Epithelial cell of proximal tubule (primary cell): ENCODE measurements at regions not wholly inside any gene's neighbourhood (a gene's known extent, or its start where the extent isn't known, plus 50 kb on each side); places are given as distances from the start of the nearest gene placed in this dataset.
A peak's percentile ranks its signal among the peaks of the same experiment; 100 is the strongest.

ENCODE experiments used
- DNase-seq: peaks from one replicate; pipeline ENCODE4 v3.0.0-alpha.2; 2011; ENCODE audit warnings: low read depth
- H3K4me3 ChIP-seq: 2 replicates; pipeline ENCODE4 v1.5.1; 2011; ENCODE audit warnings: low read depth, mild to moderate bottlenecking, low read length
- TF ChIP-seq, protein P1 (sequence below): conservative IDR thresholded peaks from 2 replicates; pipeline ENCODE4 v1.5.1; 2012; ENCODE audit warnings: low read depth, mild to moderate bottlenecking, low read length

DNA sequence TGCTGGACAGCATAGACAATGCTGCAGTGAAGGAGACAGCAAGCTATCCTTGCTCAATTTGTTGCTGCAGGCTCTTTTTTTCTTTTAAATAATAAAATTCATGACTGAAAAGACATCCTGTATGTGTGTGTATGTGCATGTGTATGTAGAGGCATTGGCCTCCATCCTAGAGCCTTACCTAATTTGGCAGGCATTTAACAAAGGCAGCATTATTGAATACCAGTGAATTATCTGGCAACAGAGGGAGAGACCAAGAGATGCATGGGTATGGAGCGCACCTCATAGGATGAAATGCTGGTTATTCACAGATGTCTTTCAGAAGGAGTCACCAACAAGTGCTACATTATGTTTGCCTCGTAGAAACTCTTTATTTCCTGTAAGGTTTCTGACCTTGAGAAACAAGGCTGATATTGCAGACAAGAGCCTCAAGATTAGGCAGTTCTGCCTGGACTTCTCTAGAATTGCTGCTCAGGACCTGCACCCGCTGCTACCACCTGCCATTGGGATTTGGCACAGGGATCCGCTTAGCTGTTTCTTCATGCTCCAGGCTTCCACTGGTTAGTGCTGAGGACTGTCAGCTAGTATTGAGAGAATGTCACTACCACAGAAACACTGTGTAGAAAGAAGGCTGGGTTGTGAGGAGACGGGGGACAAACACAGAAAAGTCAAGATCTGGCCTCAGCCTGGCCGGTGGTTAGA, 247.7 kb upstream of the RFX3 start:
- no peak for DNase-seq
- TF ChIP-seq, protein P1, sequence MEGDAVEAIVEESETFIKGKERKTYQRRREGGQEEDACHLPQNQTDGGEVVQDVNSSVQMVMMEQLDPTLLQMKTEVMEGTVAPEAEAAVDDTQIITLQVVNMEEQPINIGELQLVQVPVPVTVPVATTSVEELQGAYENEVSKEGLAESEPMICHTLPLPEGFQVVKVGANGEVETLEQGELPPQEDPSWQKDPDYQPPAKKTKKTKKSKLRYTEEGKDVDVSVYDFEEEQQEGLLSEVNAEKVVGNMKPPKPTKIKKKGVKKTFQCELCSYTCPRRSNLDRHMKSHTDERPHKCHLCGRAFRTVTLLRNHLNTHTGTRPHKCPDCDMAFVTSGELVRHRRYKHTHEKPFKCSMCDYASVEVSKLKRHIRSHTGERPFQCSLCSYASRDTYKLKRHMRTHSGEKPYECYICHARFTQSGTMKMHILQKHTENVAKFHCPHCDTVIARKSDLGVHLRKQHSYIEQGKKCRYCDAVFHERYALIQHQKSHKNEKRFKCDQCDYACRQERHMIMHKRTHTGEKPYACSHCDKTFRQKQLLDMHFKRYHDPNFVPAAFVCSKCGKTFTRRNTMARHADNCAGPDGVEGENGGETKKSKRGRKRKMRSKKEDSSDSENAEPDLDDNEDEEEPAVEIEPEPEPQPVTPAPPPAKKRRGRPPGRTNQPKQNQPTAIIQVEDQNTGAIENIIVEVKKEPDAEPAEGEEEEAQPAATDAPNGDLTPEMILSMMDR: no peak
- no peak overlapping the region for H3K4me3 ChIP-seq

DNA sequence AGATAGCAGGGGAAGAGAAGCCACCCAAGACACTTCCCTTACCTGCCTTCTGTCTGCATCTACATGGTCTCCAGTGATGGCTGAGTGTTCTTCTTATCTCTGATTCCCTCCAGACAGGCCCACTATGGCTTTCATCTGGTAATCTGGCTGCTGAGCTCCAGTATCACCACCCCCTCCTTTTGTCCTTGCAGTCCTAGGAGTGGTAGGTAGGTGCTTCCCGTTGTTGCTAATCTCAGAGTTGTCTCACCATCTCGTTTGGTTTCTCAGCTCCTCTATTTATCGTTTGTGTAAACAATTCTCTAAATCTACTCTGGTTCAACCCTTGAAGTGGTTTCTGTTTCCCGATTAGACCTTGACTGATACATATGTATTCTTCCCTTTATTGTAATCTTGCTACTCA, 243.8 kb upstream of the RFX3 start:
- DNase-seq: no peak
- no peak overlapping the region for H3K4me3 ChIP-seq
- TF ChIP-seq, protein P1: no peak

DNA sequence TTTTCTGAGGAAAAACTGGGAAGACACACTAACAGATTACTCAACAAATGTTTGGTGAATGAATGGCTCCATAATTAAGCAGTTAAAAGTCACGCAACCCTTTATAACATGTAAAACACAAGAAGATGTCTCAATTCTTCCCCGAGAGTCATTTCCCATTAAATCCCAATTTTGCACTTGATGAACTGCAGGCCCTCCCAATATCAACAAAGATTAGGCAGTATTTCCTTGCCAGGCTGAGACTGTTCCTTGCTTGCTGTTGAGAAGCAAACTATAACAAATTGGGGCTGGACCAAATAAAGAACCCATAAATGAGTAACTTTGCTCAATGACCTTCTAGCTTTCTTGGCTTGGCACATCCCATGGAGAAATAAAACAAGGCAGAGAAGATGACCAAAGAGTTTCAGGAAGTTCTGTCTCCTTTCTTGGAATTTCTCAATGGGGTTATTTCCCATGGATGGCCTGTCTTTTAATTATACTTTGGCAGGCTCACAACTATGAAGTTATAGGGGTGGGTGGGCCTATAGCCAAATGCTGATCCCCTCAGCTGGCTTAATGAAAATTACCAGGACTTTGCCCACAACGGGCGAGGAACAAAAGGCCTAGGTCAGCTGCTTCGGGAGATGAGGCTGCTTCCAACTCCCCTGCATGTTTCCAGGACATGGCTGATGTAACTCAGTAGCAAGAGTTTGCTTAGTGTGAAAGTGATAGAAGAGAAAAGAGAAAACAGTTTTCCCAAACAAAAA, 243.1 kb upstream of the RFX3 start:
- H3K4me3 ChIP-seq: no peak overlapping the region
- no peak for DNase-seq
- TF ChIP-seq, protein P1: no peak

DNA sequence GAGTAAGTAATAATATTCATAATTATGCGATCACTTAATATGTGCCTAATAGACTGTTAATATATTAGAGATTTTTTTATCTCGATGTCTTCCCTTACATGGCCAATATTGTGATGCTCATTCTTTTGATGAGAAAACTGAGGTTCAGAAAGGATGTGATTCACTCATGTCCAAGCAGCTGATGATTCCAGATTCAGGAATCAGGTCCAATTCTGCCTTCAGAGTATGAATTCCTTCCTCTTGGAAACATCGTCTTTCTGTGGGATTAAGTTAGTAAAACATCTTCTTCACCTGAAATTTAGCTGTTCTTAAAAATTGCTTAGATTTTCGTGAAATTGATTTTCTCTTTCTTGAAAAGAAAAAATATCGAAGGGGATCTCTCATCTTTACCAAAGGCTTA, 242.5 kb upstream of the RFX3 start:
- no peak overlapping the region for H3K4me3 ChIP-seq
- DNase-seq: no peak
- TF ChIP-seq, protein P1: no peak

DNA sequence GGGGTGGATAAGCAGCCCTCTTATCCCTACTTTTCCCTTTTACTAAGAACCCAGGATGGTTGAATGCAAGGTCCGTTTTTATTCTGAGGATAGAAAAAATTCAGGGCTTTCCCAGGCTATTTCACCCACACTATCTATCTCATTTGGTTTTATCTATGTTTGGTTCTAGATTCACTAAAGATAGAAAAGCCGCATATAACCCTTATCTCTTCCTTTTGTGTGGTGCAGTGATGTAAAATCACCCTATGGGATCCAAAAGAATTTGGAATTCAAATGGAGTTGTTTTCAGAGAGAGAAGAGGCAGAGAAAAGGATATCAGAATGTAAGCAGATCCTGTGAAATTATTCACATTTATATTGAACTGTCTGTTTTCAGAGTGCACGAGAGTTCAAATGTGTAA, 236.3 kb upstream of the RFX3 start:
- TF ChIP-seq, protein P1: no peak
- DNase-seq: no peak
- H3K4me3 ChIP-seq: no peak overlapping the region

DNA sequence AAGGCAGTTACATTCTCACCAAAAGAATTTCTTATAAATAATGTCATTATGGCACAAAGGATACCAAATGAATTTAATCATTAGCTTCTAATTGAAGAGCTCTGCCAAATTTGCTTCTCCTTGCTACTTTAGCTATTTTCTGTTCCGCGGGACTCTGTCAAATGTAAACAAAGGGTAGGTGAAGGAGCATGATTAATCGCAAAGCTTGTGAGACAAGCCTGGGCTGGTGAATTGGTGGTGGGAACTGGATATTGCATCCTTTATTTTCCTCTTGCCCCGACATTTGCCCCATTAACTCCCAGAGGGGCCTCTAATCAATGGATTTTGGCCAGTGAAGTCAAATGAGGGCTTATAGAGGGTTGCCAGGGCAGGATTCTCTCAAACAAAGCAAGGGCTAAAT, 234.2 kb upstream of the RFX3 start:
- DNase-seq: no peak
- TF ChIP-seq, protein P1: peak; percentile 21
- peak overlapping the region; percentile 7 for H3K4me3 ChIP-seq
